Common myeloid progenitor, CD34-positive (primary cell): ENCODE measurements at regions not wholly inside any gene's neighbourhood (a gene's known extent, or its start where the extent isn't known, plus 50 kb on each side); places are given as distances from the start of the nearest gene placed in this dataset.

Experiments used
- CTCF ChIA-PET: fragments of 350-600 bp; sonication (Branson Sonifier 250); formaldehyde crosslinking; loops from one replicate; lab custom pipeline; 2021; ENCODE audit warnings: antibody characterized with exemption; lab: Charles Lee
- POLR2A ChIA-PET: fragments of 350-600 bp; sonication (Branson Sonifier 250); formaldehyde crosslinking; loops from one replicate; lab custom pipeline; 2021; ENCODE audit warnings: antibody characterized with exemption; lab: Charles Lee
- DNase-seq, 3 donors: peaks; one replicate each; pipeline versions ENCODE4 v3.0.0 to v3.0.0-alpha.2; 2013
- H3K27ac ChIP-seq, 2 experiments: 1 replicate in 1 of 2; 2 replicates in 1 of 2; pipeline ENCODE4 v1.7.0; 2013; ENCODE audit warnings: inconsistent platforms in 2 of 2, low read length in 2 of 2, mild to moderate bottlenecking in 2 of 2, low read depth in 1 of 2, moderate library complexity in 1 of 2; ENCODE audit not compliant: severe bottlenecking in 2 of 2, insufficient read depth in 1 of 2, poor library complexity in 1 of 2
- H3K27me3 ChIP-seq, 5 experiments: replicated peaks in 2 of 5; 1 replicate in 3 of 5; 2 replicates in 2 of 5; pipeline versions ENCODE4 v1.6.1 to v1.7.0; 2013; ENCODE audit warnings: low read length in 4 of 5, mild to moderate bottlenecking in 2 of 5, moderate library complexity in 2 of 5, inconsistent platforms in 1 of 5; ENCODE audit not compliant: insufficient read depth in 5 of 5, control insufficient read depth in 4 of 5
- H3K36me3 ChIP-seq, 4 experiments: 1 replicate in 2 of 4; 2 replicates in 2 of 4; pipeline versions ENCODE4 v1.6.1 to v1.7.0; 2013; ENCODE audit warnings: low read length in 3 of 4, control low read depth in 1 of 4, mild to moderate bottlenecking in 1 of 4; ENCODE audit not compliant: control insufficient read depth in 4 of 4, insufficient read depth in 4 of 4
- H3K4me1 ChIP-seq, 4 experiments: 1 replicate in 3 of 4; 2 replicates in 1 of 4; pipeline versions ENCODE4 v1.6.1 to v1.7.1; 2013; ENCODE audit warnings: low read length in 3 of 4, mild to moderate bottlenecking in 3 of 4, control low read depth in 1 of 4, inconsistent platforms in 1 of 4, moderate library complexity in 1 of 4; ENCODE audit not compliant: control insufficient read depth in 4 of 4, insufficient read depth in 4 of 4; ENCODE audit errors: control extremely low read depth in 1 of 4
- H3K4me3 ChIP-seq, 7 experiments: 1 replicate in 4 of 7; 2 replicates in 3 of 7; pipeline versions ENCODE4 v1.5.1 to v1.7.0; 2013; ENCODE audit warnings: mild to moderate bottlenecking in 7 of 7, low read length in 6 of 7, moderate library complexity in 6 of 7, inconsistent platforms in 2 of 7, low read depth in 2 of 7, control low read depth in 1 of 7; ENCODE audit not compliant: insufficient read depth in 4 of 7, control insufficient read depth in 1 of 7; ENCODE audit errors: extremely low read depth in 1 of 7
- H3K9me3 ChIP-seq, 5 experiments: 1 replicate in 4 of 5; 2 replicates in 1 of 5; pipeline versions ENCODE4 v1.6.1 to v1.7.1; 2013; ENCODE audit warnings: low read length in 4 of 5, mild to moderate bottlenecking in 2 of 5, inconsistent platforms in 1 of 5, low read depth in 1 of 5, moderate library complexity in 1 of 5; ENCODE audit not compliant: control insufficient read depth in 4 of 5, insufficient read depth in 2 of 5; ENCODE audit errors: control extremely low read depth in 1 of 5
- WGBS: methylation state at CpG from one replicate; pipeline ENCODE4 v1.1.5; 2013; ENCODE audit not compliant: insufficient coverage; 5-methylcytosine and 5-hydroxymethylcytosine counted together

- Histone ChIP-seq H3K36me3 (no peaks in the 10 kb centered on the region), H3K9me3 (no peaks in the 10 kb centered on the region), H3K27me3 (no peaks in the 10 kb centered on the region), H3K27ac (no peak overlapping the region), H3K4me3 (no peak overlapping the region), H3K4me1 (no peaks in the 10 kb centered on the region)
- DNase-seq: no peak
- ChIA-PET CTCF (no interaction called here), POLR2A (no interaction called here)
- WGBS: 43% methylated on average over 1 of the region's 3 CpGs
These were observed 98.9 kb upstream of the ARL4C start for GRCh38 chr2:234595829-234596228.

DNA sequence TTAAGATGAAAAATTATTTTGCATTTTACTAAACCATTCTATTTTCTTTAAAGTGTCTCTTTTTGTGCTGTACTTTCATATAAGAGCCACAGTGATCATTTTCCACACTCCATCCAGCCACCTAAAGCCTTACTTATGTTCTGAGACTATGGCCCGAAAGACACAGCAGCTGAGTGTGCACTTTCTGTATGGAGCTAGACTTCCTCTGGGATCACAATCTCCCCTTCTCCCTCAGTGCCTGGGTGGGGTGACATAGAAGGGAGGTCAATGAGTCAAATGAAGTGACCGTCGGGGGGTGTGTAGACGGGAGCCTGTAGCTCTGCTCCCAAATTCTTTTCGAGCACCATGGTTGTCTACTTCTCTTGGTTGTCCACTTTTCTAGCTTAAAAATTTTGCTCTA lies 97.8 kb upstream of the ARL4C start:
- Histone ChIP-seq H3K9me3 (no peaks in the 10 kb centered on the region), H3K4me1 (no peaks in the 10 kb centered on the region), H3K4me3 (no peak overlapping the region), H3K27ac (no peak overlapping the region), H3K36me3 (no peaks in the 10 kb centered on the region), H3K27me3 (no peaks in the 10 kb centered on the region)
- WGBS: 100% methylated on average over 5 of the region's 5 CpGs
- ChIA-PET CTCF (no interaction called here), POLR2A (no interaction called here)
- DNase-seq: no peak

GRCh38 chr2:234593636-234594035 lies 96.8 kb upstream of the ARL4C start:
- Histone ChIP-seq H3K27me3 (no peaks in the 10 kb centered on the region), H3K9me3 (no peaks in the 10 kb centered on the region), H3K4me3 (no peak overlapping the region), H3K4me1 (no peaks in the 10 kb centered on the region), H3K36me3 (no peaks in the 10 kb centered on the region), H3K27ac (no peak overlapping the region)
- 93% methylated on average over 2 of the region's 2 CpGs for WGBS
- ChIA-PET POLR2A (no interaction called here), CTCF (interaction anchor here (1.1 kb wide), 1 partner anchor 11 kb away, joined by 5 read pairs; no protein-coding TSS in a partner anchor)
- no peak for DNase-seq

DNA sequence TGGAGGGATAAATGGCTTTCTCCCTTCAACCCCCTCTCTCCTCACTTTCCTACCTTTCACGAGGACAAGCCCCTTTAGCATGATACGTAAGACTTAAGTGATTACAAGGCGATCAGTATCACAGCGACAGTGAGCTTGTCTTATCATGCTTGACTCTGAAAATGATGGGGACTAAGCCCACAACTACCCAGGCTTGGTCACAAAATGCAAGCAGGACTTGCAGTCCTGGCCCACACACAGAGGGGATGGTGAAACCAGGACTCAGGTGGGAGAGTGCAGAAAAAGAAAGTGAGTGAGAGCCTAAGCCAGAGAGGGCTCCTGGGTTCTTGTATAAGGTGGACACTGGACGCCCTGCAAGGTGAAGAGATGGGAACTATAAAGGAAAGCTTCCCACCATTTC lies 95.7 kb upstream of the ARL4C start:
- H3K4me3 ChIP-seq: no peak overlapping the region
- H3K27me3 ChIP-seq: no peaks in the 10 kb centered on the region
- no peaks in the 10 kb centered on the region for H3K36me3 ChIP-seq
- CTCF ChIA-PET: interaction anchor here (1.0 kb wide), 1 partner anchor 27 kb away, joined by 3 read pairs; no protein-coding TSS in a partner anchor
- POLR2A ChIA-PET: no interaction called here
- H3K9me3 ChIP-seq: no peaks in the 10 kb centered on the region
- WGBS: 100% methylated on average over 4 of the region's 5 CpGs
- no peak for DNase-seq
- no peaks in the 10 kb centered on the region for H3K4me1 ChIP-seq
- no peak overlapping the region for H3K27ac ChIP-seq

GRCh38 chr2:234590076-234590475 lies 93.2 kb upstream of the ARL4C start:
- Histone ChIP-seq H3K27ac (no peak overlapping the region), H3K4me3 (no peak overlapping the region), H3K9me3 (no peaks in the 10 kb centered on the region), H3K36me3 (no peaks in the 10 kb centered on the region), H3K27me3 (no peaks in the 10 kb centered on the region), H3K4me1 (no peaks in the 10 kb centered on the region)
- no peak for DNase-seq
- ChIA-PET CTCF (no interaction called here), POLR2A (interaction anchor here (0.7 kb wide), 2 partner anchors 338 to 985 kb away, joined by 3 to 4 read pairs; no protein-coding TSS in a partner anchor)
- 100% methylated on average over 3 of the region's 3 CpGs for WGBS

- Histone ChIP-seq H3K4me3 (no peak overlapping the region), H3K9me3 (no peaks in the 10 kb centered on the region), H3K27me3 (no peaks in the 10 kb centered on the region), H3K36me3 (no peaks in the 10 kb centered on the region), H3K4me1 (no peaks in the 10 kb centered on the region), H3K27ac (no peak overlapping the region)
- no peak for DNase-seq
- POLR2A ChIA-PET: no interaction called here
- CTCF ChIA-PET: no interaction called here
- WGBS: 100% methylated on average over 3 of the region's 4 CpGs
These were observed 91.2 kb upstream of the ARL4C start for GRCh38 chr2:234588054-234588430.

DNA sequence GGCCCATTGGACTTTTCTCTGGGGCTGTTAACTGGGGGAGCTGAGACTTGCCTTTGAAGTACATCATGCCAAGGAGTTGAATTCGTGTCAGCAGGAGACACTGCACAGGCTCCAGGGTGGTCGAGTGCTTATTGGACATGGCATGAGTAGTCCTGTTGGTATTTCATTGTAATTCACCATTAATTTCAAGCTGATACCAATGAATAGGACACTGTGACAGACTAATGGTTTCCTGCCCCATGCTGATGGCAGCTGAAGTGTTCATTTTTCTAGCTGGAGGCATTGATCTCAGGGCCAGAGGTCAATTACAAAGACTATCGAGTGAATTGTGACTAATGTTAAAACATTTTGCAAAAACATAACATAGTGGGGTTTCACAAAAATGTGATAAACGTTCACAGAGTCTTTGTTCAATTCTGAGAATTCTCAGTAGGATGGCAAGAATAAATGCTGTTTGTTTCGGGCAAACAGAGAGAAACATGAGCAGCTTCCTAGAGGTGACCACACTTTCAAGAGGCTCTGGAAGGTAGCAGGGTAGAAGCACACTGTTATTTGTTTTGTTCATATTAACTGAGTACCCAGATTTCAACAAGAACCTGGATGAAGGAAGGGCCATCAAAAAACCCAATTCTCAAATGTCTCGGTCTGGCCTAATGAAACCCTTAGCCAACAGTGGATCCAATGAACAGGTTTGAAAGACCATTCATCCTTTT lies 90.6 kb upstream of the ARL4C start:
- DNase-seq: no peak
- no peak overlapping the region for H3K27ac ChIP-seq
- no peaks in the 10 kb centered on the region for H3K36me3 ChIP-seq
- H3K27me3 ChIP-seq: no peaks in the 10 kb centered on the region
- no peaks in the 10 kb centered on the region for H3K9me3 ChIP-seq
- WGBS: 86% methylated on average over 2 of the region's 6 CpGs
- no peaks in the 10 kb centered on the region for H3K4me1 ChIP-seq
- ChIA-PET POLR2A (no interaction called here), CTCF (no interaction called here)
- no peak overlapping the region for H3K4me3 ChIP-seq
